ENCODE measurements at regions not wholly inside any gene's neighbourhood (a gene's known extent, or its start where the extent isn't known, plus 50 kb on each side); places are given as distances from the start of the nearest gene placed in this dataset.
"Not testable (repeated sequence)": the region's sequence is repeated elsewhere in the genome, so short reads cannot be mapped to it uniquely, and the experiment has no call there.

DNA sequence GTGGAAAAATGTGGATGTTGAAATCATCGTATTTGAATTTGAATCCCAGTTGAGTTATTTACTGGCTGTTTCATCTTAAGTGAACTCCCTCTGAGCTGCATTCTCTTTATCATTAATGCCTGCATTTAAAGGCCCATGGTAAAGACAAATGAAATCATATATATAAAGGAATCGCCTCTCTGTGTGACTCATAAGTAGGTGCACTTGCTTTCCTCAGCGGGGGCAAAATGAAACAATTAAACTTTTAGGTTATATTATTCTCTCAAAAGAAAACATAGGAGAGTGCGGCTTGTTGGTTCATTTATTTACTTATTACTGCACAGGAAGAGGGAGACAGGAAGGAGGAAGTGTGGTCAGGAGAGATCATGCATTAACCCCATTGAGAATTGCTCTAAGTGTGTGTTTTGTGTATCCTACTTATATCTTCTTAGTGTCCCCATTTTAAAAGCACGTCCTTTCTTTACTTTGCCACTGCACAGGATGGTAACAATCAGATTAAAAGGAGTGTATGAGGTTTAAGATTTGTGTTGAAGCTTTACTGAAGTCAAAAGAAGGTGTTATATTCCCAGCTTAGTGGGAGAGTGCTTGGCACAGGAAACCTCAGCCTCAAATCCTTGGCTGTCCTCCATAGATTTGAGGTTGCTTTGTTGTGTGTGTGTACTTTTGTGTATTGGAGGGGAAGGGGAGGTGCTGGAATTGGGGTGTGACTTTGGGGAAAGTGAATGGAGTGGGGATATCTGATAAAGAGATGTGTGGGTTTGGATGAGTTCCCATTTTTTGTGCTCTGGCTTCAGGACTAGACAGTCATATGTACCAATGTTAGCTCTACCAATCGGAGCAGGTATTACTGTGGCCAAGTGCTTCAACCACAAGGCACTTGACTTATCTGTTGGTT lies 595.8 kb upstream of the NR2F2 start:
- no peak for DNase-seq

- no peak for DNase-seq
These were observed 593.4 kb upstream of the NR2F2 start for GRCh38 chr15:95737060-95737459.

GRCh38 chr15:95739131-95739530 lies 591.4 kb upstream of the NR2F2 start:
- no peak for DNase-seq

GRCh38 chr15:95741830-95742229 lies 588.7 kb upstream of the NR2F2 start:
- no peak for DNase-seq

GRCh38 chr15:95742256-95742655 lies 588.2 kb upstream of the NR2F2 start:
- no peak for DNase-seq

GRCh38 chr15:95742836-95743235 lies 587.7 kb upstream of the NR2F2 start:
- no peak for DNase-seq

DNA sequence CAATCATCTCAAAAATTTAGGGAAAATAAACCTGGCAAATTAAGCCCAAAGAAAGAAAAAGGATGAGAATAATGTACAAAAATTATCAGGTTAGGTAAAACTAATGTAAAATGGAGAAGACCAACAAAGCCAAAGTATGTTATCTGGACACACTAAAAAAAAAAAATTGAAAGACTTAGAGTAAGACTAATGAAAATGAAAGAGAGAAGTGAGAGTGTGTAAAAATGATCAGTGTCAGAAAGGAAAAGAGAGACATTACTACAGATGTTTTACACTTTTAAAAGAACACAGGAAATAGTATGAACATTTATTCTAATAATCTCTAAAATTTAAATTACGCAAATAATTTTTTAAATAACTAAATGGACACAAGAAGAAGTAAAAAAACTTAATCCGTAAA lies 573.3 kb upstream of the NR2F2 start:
- no peak for DNase-seq

- DNase-seq = no peak
These were observed 572.0 kb upstream of the NR2F2 start for GRCh38 chr15:95758451-95758850.

DNA sequence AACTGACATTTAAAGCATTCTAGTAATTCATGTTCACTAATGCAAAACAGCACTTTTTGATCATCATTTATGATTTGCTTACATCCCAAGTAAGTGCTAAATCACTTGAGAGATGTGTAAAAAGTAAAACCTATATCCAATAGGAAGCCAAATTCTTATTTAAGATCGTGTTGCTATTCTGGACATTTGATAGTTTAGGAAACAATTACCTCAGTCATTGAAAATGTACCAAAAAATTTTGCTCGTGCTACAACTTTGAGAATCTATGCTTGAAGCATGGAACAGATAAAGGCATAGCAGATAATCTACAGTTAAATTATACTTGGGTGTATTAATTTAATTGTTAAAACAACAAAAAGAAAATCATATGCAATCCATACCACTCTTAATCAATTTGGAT lies 571.6 kb upstream of the NR2F2 start:
- DNase-seq = no peak

DNA sequence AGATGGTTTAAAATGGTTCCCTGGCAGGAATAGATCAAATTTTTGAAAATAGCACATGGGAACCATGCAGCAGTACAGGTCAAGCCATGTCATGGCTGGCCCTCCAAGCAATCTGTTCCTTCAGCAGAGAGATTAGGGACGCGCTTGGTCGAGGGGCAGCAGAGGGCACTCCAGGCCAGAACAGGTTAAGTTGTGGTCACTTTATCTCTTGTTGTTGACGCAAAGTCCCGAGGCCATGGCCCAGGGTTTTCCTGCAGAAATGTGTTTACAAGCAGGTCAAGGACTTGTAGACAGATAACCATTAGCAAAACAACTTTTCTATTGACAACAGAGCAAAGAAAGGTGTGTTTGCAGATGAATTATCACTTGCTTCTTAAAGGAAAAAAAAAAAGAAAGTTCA lies 570.0 kb upstream of the NR2F2 start:
- DNase-seq = no peak

GRCh38 chr15:95761501-95762165 lies 568.9 kb upstream of the NR2F2 start:
- DNase-seq = no peak

- no peak for DNase-seq
These were observed 567.1 kb upstream of the NR2F2 start for GRCh38 chr15:95763426-95763825.

DNA sequence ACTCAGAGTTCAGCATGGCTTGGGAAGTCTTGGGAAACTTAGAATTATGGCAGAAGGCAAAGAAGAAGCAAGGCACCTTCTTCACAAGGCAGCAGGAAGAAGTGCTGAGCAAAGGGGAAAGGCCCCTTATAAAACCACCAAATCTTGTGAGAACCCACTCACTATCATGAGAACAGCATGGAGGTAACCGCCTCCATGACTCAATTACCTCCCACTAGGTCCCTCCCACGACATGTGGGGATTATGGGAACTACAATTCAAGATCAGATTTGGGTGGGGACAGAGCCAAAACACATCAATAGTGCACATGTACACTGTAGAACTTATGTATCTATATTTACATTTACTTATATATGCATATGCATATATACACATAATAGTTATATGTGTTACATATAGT lies 565.3 kb upstream of the NR2F2 start:
- no peak for DNase-seq

- DNase-seq = no peak
These were observed 560.3 kb upstream of the NR2F2 start for GRCh38 chr15:95770196-95770595.

DNA sequence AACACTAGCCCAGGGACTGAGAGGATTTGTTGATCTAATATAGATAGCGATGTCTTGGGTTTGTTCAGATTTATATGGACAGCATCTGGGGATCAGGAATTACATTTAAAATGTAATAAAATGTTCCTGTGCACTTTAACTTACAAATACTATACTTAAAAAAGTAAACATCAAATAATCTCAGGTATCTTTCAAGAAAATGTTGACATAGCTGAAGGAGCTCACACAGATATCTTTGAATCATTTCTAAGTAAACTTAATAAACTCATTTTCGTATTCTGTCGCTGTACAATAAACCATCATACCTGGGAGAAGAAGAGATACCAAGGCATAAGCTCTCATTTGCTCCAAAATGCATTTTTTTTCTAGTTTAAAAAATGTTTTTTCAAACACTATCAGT lies 557.5 kb upstream of the NR2F2 start:
- DNase-seq = no peak

DNA sequence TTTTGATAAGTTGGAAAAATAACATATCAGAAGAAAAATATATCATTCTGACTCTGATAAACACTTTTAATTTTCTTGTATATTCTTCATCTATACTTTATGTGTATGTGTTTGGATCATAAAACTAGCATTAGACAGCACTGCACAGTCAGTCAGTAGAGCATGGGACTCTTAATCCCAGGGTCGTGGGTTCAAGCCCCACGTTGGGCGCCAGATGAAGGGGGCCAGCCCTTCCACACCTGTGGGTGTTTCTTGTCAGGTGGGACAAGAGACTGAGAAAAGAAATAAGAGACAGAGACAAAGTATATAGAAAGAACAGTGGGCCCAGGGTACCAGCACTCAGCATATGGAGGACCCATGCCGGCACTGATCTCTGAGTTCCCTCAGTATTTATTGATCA lies 546.0 kb upstream of the NR2F2 start:
- DNase-seq = no peak

- DNase-seq = not testable (repeated sequence)
These were observed 545.2 kb upstream of the NR2F2 start for GRCh38 chr15:95785276-95785675.

DNA sequence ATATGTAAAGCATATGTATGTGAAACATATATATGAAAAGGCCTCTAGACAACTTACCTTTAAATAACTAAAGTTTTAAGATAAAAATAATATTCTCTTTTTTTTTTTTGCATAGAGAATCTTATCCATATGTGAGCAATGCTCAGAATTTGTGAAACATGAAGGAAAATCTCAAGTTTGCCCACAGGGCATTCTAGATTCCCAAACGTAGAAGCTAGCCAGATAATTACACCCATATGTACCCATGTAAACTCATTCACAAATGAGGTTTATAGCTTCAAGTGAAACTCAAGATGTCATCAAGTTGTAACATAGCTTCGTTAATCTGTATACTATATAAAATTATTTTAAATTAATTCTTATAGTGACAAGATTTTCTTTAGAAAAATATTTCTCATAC lies 537.3 kb upstream of the NR2F2 start:
- DNase-seq = no peak

DNA sequence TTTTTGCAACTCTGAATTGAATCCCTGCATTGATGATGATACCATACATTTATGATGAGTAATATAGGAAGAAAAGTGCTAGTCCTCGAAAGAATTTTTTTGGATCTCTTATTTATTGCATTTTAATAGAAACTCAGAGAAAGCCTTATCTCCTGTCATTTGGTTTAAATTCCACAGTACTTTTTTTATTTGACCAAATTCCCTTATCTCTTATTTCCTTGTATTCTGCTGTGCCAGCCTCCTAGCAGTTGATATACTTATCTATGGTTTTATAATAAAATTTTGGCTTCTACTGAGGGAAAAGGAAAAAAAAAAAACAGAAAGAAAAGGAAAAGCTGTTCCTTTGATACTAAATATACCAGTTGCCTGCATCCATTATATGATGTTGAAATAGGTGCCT lies 535.1 kb upstream of the NR2F2 start:
- DNase-seq = no peak

DNA sequence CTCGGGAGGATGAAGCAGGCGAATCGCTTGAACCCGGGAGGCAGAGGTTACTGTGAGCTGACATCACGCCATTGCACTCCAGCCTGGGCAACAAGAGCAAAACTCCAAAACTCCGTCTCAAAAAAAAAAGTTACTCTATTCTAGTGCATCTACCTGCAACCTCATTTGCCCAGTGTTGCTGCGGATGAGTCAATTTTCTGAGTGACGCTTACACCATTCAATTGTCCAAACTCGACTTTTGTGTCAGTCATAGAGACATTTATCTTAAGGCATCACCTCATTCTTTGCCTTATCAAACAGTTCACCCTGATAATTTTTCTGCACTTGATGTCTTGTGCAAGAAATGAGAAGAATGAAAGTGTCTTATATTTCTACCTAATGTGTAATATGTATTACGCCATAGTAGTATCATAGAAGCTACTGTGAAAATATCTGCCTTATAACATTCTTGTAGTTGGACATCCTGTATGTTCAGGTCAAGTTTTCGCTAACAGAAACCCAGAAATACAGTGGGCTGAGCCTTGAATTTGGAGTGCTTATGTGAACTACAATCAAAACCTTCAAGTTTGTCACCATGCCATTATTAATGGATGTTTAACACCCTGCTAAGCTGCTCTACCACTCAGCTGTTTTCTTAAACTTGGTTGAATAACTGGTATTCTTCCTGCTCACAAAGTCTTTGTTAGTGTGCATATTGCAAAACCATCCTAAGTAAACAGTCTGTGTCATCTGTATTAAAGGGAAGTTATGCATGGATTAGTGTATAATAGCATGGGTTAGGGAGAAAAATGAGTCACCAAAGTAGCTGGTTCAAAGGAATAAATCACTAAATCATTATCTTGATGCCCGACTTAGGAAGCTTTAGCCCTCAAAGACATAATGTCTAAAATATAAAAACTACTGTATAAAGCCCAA lies 531.0 kb upstream of the NR2F2 start:
- DNase-seq = no peak

DNA sequence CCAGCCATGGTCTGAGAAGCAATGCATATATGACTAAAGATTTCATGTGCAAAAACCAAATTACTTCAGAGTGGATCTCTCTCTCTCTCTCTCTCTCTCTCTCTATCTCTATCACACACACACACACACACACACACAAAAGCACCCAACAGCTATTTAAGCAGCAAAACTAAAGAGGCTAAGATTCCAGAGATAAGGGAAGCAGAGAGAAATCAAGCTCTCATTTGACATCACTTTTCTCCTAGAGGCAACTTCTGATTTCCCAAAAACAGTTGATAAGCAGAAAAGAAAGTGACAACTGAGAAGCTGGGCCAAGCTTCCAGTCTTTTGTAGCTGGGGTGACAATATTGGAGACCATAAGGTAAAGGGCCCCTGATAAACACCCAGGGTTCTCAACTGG lies 526.0 kb upstream of the NR2F2 start:
- DNase-seq = no peak

GRCh38 chr15:95812491-95812890 lies 518.0 kb upstream of the NR2F2 start:
- DNase-seq = no peak

DNA sequence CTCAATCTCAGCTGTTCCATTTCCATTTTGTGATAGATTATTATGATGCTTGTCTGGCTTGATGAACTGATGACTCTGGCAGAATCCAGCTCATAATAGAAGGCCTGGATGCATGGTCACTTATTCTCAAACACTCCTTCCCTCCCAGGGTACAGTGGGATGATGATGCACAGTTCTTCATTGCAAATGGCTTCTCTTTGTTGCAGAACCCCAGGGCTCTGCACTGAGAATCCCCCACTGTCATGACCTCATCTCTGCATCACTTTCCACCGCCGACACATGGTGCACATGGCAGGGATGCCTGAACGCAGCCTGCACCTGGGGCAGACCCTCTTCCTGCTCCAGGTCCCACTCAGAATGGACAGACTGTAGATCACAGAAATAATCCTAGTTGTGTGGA lies 515.6 kb upstream of the NR2F2 start:
- DNase-seq = no peak

- no peak for DNase-seq
These were observed 513.9 kb upstream of the NR2F2 start for GRCh38 chr15:95816591-95816990.
